ENCODE measurements at regions not wholly inside any gene's neighbourhood (a gene's known extent, or its start where the extent isn't known, plus 50 kb on each side); places are given as distances from the start of the nearest gene placed in this dataset.

GRCh38 chr10:2933924-2934323 lies 133.4 kb upstream of the PFKP start:
- ATAC-seq, result peak; percentile 49; the same call in 2 of the 3 replicates
- H3K79me2 ChIP-seq (replicated peaks; ENCODE audit: insufficient read depth), result no peaks in the 10 kb centered on the region
- Mint-ChIP-seq H3K4me3 (no peak overlapping the region), H3K27me3 (ENCODE audit: insufficient read depth, low read depth, poor library complexity) (peaks cover 3% of the 10 kb centered on the region), H3K27ac (no peak overlapping the region), H3K9me3 (no peaks in the 10 kb centered on the region), H3K4me1 (peaks cover 38% of the 10 kb centered on the region), H3K36me3 (ENCODE audit: low read depth) (no peaks in the 10 kb centered on the region)
- H3K4me1 ChIP-seq (ENCODE audit: insufficient read depth), result peaks cover 28% of the 10 kb centered on the region
- H2AFZ ChIP-seq, result no peak overlapping the region
- H3K9me2 ChIP-seq (ENCODE audit: insufficient read depth), result no peaks in the 10 kb centered on the region
- no peaks in the 10 kb centered on the region for H3F3A ChIP-seq (replicated peaks; ENCODE audit: low read depth)
- DNase-seq (ENCODE audit: low spot score), result peak; percentile 28
- no peaks in the 10 kb centered on the region for H3K27me3 ChIP-seq (ENCODE audit: insufficient read depth)
- H4K20me1 ChIP-seq (replicated peaks; ENCODE audit: insufficient read depth), result no peaks in the 10 kb centered on the region
- no peak overlapping the region for H3K4me3 ChIP-seq
- no peak overlapping the region for H3K27ac ChIP-seq (ENCODE audit: low read depth)
- no peaks in the 10 kb centered on the region for H3K36me3 ChIP-seq (ENCODE audit: insufficient read depth)
- TF ChIP-seq EZH2 (IDR thresholded peaks at IDR 0.05; ENCODE audit: low read depth, unreplicated experiment) (no peak), STAT1 (IDR thresholded peaks at IDR 0.05; ENCODE audit: unreplicated experiment) (no peak), NANOG (IDR thresholded peaks at IDR 0.05; ENCODE audit: borderline replicate concordance) (no peak), REST (IDR thresholded peaks at IDR 0.05; ENCODE audit: unreplicated experiment) (no peak), POLR2AphosphoS5 (IDR thresholded peaks at IDR 0.05; ENCODE audit: low read depth) (no peak), ZNF331 (CRISPR knock-in tag; IDR thresholded peaks at IDR 0.05; ENCODE audit: low read depth) (no peak), ZNF114 (CRISPR knock-in tag; IDR thresholded peaks at IDR 0.05) (no peak)
- H3K4me2 ChIP-seq, result 0 out of 2 replicates have a peak overlapping the region, but pooled peaks have one; percentile 21

- Histone ChIP-seq H3F3A (replicated peaks; ENCODE audit: low read depth) (no peaks in the 10 kb centered on the region), H2AFZ (no peak overlapping the region), H3K4me1 (ENCODE audit: insufficient read depth) (peaks cover 32% of the 10 kb centered on the region), H3K27ac (ENCODE audit: low read depth) (no peak overlapping the region), H3K9me2 (ENCODE audit: insufficient read depth) (no peaks in the 10 kb centered on the region), H3K4me2 (0 out of 2 replicates have a peak overlapping the region, but pooled peaks have one; percentile 21), H3K36me3 (ENCODE audit: insufficient read depth) (no peaks in the 10 kb centered on the region), H3K27me3 (ENCODE audit: insufficient read depth) (no peaks in the 10 kb centered on the region), H4K20me1 (replicated peaks; ENCODE audit: insufficient read depth) (no peaks in the 10 kb centered on the region), H3K79me2 (replicated peaks; ENCODE audit: insufficient read depth) (no peaks in the 10 kb centered on the region), H3K4me3 (no peak overlapping the region)
- peak; percentile 17 for DNase-seq (ENCODE audit: low spot score)
- no peak overlapping the region for H3K27ac Mint-ChIP-seq
- H3K4me3 Mint-ChIP-seq, result no peak overlapping the region
- peaks cover 4% of the 10 kb centered on the region for H3K27me3 Mint-ChIP-seq (ENCODE audit: insufficient read depth, low read depth, poor library complexity)
- no peak for ATAC-seq
- no peaks in the 10 kb centered on the region for H3K9me3 Mint-ChIP-seq
- H3K36me3 Mint-ChIP-seq (ENCODE audit: low read depth), result no peaks in the 10 kb centered on the region
- no peak for TF ChIP-seq ZNF331 (CRISPR knock-in tag; IDR thresholded peaks at IDR 0.05; ENCODE audit: low read depth)
- TF ChIP-seq REST (IDR thresholded peaks at IDR 0.05; ENCODE audit: unreplicated experiment), result no peak
- TF ChIP-seq POLR2AphosphoS5 (IDR thresholded peaks at IDR 0.05; ENCODE audit: low read depth), result no peak
- no peak for TF ChIP-seq ZNF114 (CRISPR knock-in tag; IDR thresholded peaks at IDR 0.05)
- no peak for TF ChIP-seq CREB1 (CRISPR knock-in tag; IDR thresholded peaks at IDR 0.05; ENCODE audit: low read depth)
- TF ChIP-seq EZH2phosphoT487 (IDR thresholded peaks at IDR 0.05; ENCODE audit: unreplicated experiment), result no peak
- no peak for TF ChIP-seq EZH2 (IDR thresholded peaks at IDR 0.05; ENCODE audit: low read depth, unreplicated experiment)
- TF ChIP-seq STAT1 (IDR thresholded peaks at IDR 0.05; ENCODE audit: unreplicated experiment), result no peak
- TF ChIP-seq CTCF (conservative IDR thresholded peaks at IDR 0.05; ENCODE audit: low read depth in 2 of 2), result no peak
- TF ChIP-seq ETS1 (IDR thresholded peaks at IDR 0.05), result no peak
- TF ChIP-seq NANOG (IDR thresholded peaks at IDR 0.05; ENCODE audit: borderline replicate concordance), result no peak
- TF ChIP-seq JUNB (IDR thresholded peaks at IDR 0.05; ENCODE audit: unreplicated experiment), result no peak
- peaks cover 42% of the 10 kb centered on the region for H3K4me1 Mint-ChIP-seq
These were observed 133.8 kb upstream of the PFKP start for GRCh38 chr10:2933519-2933918.
